GM12874 (cell line): ENCODE measurements at regions not wholly inside any gene's neighbourhood (a gene's known extent, or its start where the extent isn't known, plus 50 kb on each side); places are given as distances from the start of the nearest gene placed in this dataset.

Source experiments
- TF ChIP-seq, protein P1 (sequence below): IDR thresholded peaks from 2 replicates; pipeline ENCODE4 v1.5.1; 2011; ENCODE audit warnings: low read depth, mild to moderate bottlenecking, control low read depth, low read length, moderate library complexity; ENCODE audit not compliant: insufficient read depth

DNA sequence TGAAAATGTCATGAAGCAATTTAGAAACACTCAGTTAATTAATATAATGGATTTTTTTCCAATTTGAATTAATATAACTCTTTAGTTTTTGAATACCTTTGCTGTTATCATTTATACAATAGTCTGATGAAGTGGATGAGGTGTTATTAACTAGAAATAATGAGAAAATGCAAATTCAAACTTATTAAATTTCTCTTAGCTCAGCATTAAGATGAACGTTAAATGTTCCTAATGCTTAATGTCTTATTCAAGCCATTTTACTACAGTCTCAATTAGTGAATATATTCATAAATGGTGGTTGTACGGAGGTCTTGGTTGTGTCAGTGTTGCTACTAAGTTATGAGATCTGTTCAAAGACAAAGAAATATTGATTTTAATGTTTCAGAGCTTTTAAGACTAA lies 186.3 kb downstream of the DTHD1 start:
- TF ChIP-seq, protein P1, sequence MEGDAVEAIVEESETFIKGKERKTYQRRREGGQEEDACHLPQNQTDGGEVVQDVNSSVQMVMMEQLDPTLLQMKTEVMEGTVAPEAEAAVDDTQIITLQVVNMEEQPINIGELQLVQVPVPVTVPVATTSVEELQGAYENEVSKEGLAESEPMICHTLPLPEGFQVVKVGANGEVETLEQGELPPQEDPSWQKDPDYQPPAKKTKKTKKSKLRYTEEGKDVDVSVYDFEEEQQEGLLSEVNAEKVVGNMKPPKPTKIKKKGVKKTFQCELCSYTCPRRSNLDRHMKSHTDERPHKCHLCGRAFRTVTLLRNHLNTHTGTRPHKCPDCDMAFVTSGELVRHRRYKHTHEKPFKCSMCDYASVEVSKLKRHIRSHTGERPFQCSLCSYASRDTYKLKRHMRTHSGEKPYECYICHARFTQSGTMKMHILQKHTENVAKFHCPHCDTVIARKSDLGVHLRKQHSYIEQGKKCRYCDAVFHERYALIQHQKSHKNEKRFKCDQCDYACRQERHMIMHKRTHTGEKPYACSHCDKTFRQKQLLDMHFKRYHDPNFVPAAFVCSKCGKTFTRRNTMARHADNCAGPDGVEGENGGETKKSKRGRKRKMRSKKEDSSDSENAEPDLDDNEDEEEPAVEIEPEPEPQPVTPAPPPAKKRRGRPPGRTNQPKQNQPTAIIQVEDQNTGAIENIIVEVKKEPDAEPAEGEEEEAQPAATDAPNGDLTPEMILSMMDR: no peak

DNA sequence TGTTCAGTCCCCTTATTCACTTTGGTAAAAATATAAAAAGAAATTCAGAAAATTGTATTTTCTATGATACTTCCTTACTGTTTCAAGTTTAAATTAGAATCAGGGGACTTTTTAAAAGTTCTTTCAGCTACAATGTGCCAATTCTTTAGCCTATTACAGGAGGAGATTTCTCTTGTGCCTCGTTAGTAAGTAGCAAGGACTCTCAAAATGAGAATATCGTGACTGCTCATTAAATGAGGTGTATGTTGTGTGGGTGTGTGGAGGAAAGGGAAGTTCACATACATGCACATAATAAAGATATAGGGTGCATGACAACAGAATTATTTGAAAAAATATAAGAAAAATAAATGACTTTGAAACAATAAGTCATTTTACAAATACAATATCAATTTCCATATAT lies 190.5 kb downstream of the DTHD1 start:
- TF ChIP-seq, protein P1: no peak

DNA sequence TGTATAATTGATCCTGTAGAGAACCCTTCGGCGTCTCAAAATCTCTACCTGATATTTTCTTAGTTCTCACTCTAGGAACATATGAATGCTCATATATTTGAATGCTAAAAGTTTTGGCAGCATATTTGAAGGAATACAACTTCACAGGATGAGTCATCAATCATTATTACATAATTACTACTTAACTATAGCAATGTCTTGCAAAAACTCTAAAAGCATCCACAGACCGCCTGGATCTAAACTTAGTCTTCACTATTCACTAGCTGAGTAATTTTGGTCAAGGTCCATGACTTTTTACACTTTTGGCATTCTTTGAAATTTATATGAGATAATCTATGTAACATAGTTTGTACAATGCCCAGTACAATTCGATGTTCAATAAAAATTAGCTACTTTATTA lies 194.7 kb downstream of the DTHD1 start:
- TF ChIP-seq, protein P1: no peak

DNA sequence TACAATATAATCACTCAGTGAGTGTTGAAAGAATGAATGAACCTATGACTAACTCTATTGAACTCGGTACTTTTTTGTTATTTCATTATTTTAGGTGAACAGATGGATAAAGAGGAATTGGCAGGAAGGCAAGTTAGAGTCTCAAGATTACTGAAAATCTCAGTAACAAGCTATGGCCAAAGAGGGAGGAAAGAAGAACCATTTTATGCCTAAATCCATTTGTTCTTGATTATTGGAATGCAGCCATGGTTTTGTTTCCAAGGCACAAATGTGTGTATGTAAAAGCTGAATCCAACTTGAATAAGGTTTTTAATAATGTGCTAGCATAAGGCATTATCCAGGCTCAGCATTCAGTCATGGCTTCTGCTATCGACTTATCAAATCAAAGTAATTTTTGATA lies 196.4 kb downstream of the DTHD1 start:
- TF ChIP-seq, protein P1: no peak

DNA sequence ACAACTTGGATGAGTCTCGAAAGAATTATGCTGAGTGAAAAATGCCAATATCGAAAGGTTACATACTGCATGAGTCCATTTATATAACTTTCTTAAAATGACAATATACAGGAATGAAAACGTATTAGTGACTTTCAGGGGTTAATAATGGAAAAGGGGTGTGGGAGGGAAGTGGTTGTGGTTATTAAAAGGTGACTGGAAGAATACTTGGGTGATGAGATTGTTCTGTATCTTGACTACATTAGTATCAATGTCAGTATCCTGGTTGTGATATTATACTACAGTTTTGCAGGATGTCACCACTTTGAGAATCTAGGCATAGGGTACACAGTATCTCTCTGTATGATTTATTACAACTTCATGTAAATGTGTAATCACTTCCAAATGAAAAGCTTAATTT lies 204.5 kb downstream of the DTHD1 start:
- TF ChIP-seq, protein P1: no peak

DNA sequence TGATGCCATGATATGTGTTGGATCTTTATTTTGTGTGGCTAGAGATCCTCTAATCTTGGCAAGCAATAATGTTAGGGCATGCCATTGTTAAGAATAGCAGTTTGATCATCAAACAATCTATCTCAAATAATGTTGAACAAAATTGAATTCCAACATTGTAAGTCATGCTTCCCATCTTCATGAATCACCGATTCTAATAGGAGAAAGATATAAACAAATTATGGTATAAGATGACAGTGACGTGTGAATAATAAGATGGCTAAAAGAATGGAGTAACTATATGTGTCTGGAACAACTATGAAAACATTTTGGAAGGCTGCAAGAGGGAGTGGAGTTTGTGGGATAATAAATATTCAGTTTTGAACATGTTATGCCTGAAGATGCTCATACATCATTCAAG lies 208.4 kb downstream of the DTHD1 start:
- TF ChIP-seq, protein P1: no peak

DNA sequence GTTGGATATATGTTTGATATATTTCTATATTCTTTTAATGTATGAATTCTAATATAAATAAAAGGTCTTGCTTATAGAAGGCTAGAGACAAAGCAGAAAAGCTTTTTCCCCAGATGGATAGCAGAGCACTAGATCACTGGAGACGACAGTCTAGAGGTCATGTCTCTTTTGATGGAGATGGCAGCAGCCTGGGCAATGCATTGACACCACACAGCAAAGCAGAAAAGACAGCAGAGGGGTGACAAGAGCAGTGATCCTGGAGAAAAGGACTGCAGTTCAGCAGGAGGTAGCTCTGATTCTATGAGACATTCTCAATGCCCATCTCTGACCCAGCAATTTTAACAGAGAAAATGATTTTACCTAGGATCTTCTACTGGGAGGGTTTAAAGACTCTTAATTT lies 210.6 kb downstream of the DTHD1 start:
- TF ChIP-seq, protein P1: no peak

DNA sequence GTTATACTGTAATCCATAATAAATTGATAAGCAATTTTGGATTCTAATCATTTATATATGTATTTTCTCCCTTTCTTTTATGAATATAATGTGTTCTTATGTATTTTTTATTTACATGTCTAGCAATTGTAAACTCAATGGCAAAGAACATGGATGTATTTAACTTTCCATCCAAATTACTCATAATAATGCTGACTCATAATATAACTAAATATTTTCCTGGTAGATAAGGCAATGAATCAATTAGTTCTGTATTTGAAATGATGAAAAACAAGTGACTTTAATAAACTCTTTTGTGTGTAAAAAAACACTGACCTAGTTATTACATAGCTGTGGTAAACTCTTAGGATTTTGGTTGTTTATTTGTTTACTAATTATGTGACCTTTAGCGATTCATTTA lies 211.2 kb downstream of the DTHD1 start:
- TF ChIP-seq, protein P1: no peak
